ENCODE measurements at regions not wholly inside any gene's neighbourhood (a gene's known extent, or its start where the extent isn't known, plus 50 kb on each side); places are given as distances from the start of the nearest gene placed in this dataset.

GRCh38 chr6:44771647-44772415 is 384.3 kb downstream of the CDC5L start:
- TF ChIP-seq CTCF (conservative IDR thresholded peaks at IDR 0.05; ENCODE audit: low read length) (no peak), EZH2phosphoT487 (IDR thresholded peaks at IDR 0.05; ENCODE audit: borderline replicate concordance, low read depth, low read length) (no peak)
